ENCODE measurements at regions not wholly inside any gene's neighbourhood (a gene's known extent, or its start where the extent isn't known, plus 50 kb on each side); places are given as distances from the start of the nearest gene placed in this dataset.

DNA sequence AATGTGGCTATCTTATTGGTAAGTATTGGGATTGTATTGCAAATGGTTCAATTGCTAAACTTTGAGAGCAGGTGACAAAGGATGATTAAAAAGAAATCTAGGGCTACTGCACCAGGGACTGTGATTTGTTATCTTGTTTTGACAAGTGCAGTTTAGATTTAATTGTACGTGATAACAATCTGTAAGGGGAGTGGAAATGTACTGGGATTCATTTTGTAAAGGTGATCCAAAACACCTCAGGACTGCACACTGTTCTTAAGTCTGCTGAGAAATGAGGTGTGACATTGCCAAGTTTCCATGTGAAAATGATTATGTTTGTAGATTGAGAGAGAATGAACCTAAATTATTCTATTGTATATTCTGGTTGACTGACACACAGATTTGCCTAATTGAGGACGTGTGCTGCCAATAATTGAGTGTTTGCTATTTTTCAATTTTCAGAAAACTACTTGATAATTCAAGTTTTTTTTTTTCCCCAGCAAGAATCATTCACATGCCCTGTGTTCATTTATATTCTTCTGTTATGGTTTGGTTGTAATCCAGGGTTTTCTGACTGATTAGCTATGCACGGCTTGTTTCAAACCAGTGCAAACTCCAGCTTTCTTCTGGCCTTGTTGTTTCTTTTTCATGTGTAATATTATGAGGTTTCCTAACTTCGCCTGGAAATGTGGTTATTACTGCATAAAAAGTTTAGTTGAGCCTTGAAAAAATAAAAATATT is 308.0 kb downstream of the OLFM4 start:
- H3K27ac ChIP-seq = no peak overlapping the region
- TF ChIP-seq, protein P1, sequence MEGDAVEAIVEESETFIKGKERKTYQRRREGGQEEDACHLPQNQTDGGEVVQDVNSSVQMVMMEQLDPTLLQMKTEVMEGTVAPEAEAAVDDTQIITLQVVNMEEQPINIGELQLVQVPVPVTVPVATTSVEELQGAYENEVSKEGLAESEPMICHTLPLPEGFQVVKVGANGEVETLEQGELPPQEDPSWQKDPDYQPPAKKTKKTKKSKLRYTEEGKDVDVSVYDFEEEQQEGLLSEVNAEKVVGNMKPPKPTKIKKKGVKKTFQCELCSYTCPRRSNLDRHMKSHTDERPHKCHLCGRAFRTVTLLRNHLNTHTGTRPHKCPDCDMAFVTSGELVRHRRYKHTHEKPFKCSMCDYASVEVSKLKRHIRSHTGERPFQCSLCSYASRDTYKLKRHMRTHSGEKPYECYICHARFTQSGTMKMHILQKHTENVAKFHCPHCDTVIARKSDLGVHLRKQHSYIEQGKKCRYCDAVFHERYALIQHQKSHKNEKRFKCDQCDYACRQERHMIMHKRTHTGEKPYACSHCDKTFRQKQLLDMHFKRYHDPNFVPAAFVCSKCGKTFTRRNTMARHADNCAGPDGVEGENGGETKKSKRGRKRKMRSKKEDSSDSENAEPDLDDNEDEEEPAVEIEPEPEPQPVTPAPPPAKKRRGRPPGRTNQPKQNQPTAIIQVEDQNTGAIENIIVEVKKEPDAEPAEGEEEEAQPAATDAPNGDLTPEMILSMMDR (conservative IDR thresholded peaks at IDR 0.05) = no peak
- TF ChIP-seq ZFX (IDR thresholded peaks at IDR 0.05) = no peak

DNA sequence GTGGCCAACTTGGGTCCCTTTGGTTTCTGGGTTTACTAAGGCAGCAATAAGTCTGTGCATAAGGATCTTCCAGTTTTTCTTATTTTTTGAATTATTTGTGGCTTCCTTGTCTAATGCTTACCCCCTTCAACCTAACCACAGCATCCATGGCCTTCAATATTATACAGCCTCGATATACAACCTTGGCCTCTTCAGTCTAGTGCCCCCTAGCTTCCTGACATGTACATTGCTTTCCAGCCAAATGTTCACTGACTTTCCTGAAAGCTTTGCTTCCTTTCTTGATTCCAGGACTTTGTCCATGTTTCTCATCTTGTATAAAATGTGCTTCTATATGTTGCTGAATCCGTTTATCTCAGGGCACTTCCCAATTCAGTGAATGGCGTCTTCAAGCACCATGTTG is 310.1 kb downstream of the OLFM4 start:
- TF ChIP-seq, protein P1 (conservative IDR thresholded peaks at IDR 0.05) = peak; percentile 28
- no peak for TF ChIP-seq ZFX (IDR thresholded peaks at IDR 0.05)
- no peak overlapping the region for H3K27ac ChIP-seq

DNA sequence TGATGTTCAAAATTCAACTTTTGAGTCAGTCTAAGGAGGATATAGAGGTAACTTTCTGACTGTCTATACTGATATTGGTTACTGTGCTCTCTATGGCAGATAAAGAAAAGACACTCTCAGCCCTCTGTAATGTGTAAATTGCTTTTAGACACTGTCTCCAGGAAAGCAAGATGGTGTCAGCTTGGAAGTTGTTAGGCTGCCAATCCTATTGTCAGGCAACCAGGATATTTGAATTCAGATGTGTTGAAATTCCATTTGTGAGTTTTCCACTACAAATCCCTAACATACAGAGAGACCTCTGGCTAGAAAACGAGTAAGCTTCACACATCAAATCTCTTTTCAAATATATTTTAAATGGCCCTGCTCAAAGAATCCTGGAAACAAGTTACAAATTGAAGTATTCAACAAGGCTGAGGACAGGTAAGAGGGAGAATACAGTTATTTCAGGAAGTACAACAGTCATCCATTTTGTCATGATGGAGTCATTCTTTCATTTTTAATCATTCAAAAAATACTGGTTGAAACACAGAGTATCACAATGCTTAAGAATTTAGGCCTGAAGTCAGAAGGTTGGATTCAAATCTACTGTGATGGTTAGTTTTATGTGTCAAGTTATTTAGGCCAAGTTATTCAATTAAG is 312.0 kb downstream of the OLFM4 start:
- TF ChIP-seq, protein P1 (conservative IDR thresholded peaks at IDR 0.05) = no peak
- no peak for TF ChIP-seq ZFX (IDR thresholded peaks at IDR 0.05)
- no peak overlapping the region for H3K27ac ChIP-seq

DNA sequence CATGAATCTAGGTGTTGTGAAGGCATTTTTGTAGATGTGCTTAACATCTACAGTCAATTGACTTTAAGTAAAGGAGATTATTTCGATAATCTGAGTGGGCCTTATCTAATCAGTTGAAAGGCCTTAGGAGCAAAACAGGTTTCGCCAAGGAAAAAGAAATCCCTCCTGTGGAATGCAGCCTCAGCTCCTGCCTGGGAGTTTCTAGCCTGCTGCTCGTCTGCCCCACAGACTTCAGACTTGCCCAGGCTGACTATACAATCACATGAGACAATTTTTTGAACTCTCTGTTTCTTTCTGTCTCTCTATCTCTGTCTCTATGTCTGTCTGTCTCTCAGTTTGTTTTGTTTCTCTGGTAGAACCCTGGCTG is 312.5 kb downstream of the OLFM4 start:
- TF ChIP-seq, protein P1 (conservative IDR thresholded peaks at IDR 0.05) = no peak
- TF ChIP-seq ZFX (IDR thresholded peaks at IDR 0.05) = no peak
- H3K27ac ChIP-seq = no peak overlapping the region

DNA sequence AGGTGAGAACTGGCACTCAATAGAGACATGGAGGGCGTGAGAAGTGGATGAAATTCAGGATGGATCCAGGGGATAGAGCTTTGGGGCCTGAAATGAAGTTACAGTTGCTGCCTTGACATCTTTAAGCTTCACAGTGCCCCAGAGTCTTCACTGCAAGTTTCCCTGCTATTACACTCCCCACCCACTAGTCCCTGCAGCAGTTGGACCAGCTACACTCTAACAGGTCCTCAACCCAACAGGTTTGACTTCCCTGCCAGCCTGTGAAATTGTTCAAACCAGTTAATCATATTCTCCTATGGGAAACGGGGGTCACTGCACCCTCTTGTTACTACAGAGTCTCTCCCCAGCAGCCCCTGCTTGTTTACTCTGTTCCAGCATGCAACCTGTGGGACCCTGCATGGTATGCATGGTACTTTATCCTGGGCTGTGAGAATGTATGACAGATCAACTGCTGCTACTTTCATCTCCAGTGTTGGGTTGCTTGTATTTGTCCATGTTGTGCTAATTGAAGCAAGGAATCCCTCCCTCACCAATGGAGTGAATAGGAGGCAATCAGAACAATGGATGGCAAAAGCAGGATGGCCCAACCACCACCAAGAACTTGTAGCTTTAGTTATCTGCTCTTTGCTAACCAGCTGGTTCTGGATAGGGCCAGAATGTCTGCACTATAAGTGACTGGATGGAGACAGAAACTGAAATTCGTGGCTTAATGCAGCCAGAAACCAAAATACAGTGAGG is 314.2 kb downstream of the OLFM4 start:
- TF ChIP-seq, protein P1 (conservative IDR thresholded peaks at IDR 0.05) = no peak
- no peak for TF ChIP-seq ZFX (IDR thresholded peaks at IDR 0.05)
- no peak overlapping the region for H3K27ac ChIP-seq

DNA sequence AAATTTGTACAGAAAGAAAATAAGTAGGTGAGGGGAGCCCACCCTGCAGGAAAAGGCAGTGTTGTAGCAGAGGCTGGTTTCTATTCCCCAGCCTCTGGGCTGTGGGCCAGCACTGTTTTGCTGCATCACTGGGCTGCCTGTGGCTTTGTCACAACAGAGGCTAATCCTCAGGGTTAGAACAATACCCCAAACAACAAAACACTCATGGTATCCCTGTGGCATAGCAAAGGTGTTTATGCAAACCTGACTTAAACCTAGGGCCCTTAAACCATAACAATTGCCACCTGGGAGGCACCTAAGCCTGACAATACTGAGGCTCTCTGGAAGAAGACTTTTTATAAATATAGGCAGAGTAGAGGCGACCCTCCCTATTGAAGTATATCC is 314.7 kb downstream of the OLFM4 start:
- TF ChIP-seq ZFX (IDR thresholded peaks at IDR 0.05) = no peak
- TF ChIP-seq, protein P1 (conservative IDR thresholded peaks at IDR 0.05) = no peak
- no peak overlapping the region for H3K27ac ChIP-seq

DNA sequence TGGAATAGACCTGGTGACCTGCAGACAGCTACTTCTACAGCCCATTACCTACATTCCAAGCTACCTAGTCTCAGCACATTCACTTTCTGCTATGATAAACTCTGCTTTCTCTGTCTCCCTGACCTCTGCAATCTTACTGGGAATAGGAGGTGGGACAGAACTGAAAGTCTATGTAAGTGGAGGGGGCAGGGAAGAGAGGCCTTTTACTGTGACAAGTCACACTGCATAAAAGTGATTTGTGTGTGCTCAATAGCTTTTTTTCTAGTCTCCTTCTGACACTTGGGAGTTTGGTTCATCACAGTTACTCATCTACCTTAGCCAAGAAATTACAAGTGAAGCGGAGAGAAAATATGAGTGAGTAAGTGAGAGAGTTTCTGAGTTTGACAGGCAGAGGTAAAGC is 322.4 kb downstream of the OLFM4 start:
- TF ChIP-seq, protein P1 (conservative IDR thresholded peaks at IDR 0.05) = no peak
- no peak for TF ChIP-seq ZFX (IDR thresholded peaks at IDR 0.05)
- H3K27ac ChIP-seq = no peak overlapping the region
